Neural progenitor cell (in vitro differentiated cells): ENCODE measurements at regions not wholly inside any gene's neighbourhood (a gene's known extent, or its start where the extent isn't known, plus 50 kb on each side); places are given as distances from the start of the nearest gene placed in this dataset.

Experiments used
- CTCF ChIP-seq: fragments of 200-600 bp; sonication (generic); IDR thresholded peaks from 2 replicates; pipeline ENCODE4 v1.5.1; 2017; ENCODE audit warnings: antibody characterized with exemption, mild to moderate bottlenecking
- EZH2 ChIP-seq: fragments of 200-600 bp; sonication (generic); IDR thresholded peaks from 2 replicates; pipeline ENCODE4 v1.6.1; 2017; ENCODE audit warnings: antibody characterized with exemption, mild to moderate bottlenecking, moderate library complexity
- EZH2phosphoT487 ChIP-seq: fragments of 200-600 bp; sonication (generic); IDR thresholded peaks from 2 replicates; pipeline ENCODE4 v1.6.1; 2017; ENCODE audit warnings: antibody characterized with exemption

DNA sequence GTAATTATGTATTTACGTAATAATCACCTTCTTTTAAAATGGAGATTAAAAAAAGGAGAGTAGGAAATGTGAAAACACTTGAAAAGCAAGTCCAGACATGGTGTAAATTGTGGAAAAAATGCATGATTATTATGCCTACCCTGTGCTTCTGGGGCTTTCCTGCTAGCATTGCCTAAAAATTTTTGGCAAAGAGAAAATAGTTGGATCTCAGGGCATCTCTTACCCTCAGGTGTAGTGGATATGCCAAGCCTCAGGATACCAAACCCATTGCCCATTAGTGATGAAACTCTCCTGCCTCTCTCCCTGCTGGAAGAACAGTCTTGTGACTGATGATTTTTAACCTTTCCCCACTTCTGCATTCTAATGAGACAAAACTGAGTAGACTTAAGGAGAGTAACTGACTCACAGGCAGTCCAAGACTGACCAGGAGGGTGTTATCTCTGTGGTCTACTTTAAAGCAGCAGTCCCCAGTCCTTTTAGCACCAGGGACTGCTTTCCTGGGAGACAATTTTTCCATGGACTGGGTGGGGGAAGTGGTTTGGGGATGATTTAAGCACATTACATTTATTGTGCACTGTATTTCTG lies 174.6 kb downstream of the ZNF330 start:
- TF ChIP-seq CTCF (no peak), EZH2phosphoT487 (no peak), EZH2 (no peak)
